ENCODE measurements at regions not wholly inside any gene's neighbourhood (a gene's known extent, or its start where the extent isn't known, plus 50 kb on each side); places are given as distances from the start of the nearest gene placed in this dataset.

- H3K36me3 ChIP-seq (replicated peaks in 1 of 2; ENCODE audit: insufficient read depth in 1 of 2, low read depth in 2 of 2): no peaks in the 10 kb centered on the region
- no peaks in the 10 kb centered on the region for H3K9me3 ChIP-seq
- DNase-seq: no peak
- no peak overlapping the region for H3K27ac ChIP-seq
- TF ChIP-seq, protein P1, sequence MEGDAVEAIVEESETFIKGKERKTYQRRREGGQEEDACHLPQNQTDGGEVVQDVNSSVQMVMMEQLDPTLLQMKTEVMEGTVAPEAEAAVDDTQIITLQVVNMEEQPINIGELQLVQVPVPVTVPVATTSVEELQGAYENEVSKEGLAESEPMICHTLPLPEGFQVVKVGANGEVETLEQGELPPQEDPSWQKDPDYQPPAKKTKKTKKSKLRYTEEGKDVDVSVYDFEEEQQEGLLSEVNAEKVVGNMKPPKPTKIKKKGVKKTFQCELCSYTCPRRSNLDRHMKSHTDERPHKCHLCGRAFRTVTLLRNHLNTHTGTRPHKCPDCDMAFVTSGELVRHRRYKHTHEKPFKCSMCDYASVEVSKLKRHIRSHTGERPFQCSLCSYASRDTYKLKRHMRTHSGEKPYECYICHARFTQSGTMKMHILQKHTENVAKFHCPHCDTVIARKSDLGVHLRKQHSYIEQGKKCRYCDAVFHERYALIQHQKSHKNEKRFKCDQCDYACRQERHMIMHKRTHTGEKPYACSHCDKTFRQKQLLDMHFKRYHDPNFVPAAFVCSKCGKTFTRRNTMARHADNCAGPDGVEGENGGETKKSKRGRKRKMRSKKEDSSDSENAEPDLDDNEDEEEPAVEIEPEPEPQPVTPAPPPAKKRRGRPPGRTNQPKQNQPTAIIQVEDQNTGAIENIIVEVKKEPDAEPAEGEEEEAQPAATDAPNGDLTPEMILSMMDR (IDR thresholded peaks at IDR 0.05): no peak
- no peak for TF ChIP-seq POLR2A (IDR thresholded peaks at IDR 0.05)
- no peak for ATAC-seq
- no peaks in the 10 kb centered on the region for H3K27me3 ChIP-seq
- WGBS, 2 donors: 31 to 50% methylated on average over 1 of the region's 1 CpG
- H3K4me1 ChIP-seq: no peaks in the 10 kb centered on the region
- intact Hi-C loops (cut with DNase I): no loop called here
- H3K4me3 ChIP-seq: no peak overlapping the region
These were observed 484.5 kb downstream of the TDRD3 start for GRCh38 chr13:60881507-60881906.

GRCh38 chr13:60873116-60873515 is 476.1 kb downstream of the TDRD3 start:
- DNase-seq (no peak), ATAC-seq (no peak)
- intact Hi-C loops (cut with DNase I): no loop called here
- Histone ChIP-seq H3K36me3 (replicated peaks in 1 of 2; ENCODE audit: insufficient read depth in 1 of 2, low read depth in 2 of 2) (no peaks in the 10 kb centered on the region), H3K4me1 (no peaks in the 10 kb centered on the region), H3K9me3 (no peaks in the 10 kb centered on the region), H3K27ac (no peak overlapping the region), H3K4me3 (no peak overlapping the region), H3K27me3 (no peaks in the 10 kb centered on the region)
- 39 to 53% methylated on average over 2 of the region's 2 CpGs for WGBS, 2 donors
- TF ChIP-seq, protein P1 (IDR thresholded peaks at IDR 0.05): no peak
- no peak for TF ChIP-seq POLR2A (IDR thresholded peaks at IDR 0.05)

- Histone ChIP-seq H3K4me1 (no peaks in the 10 kb centered on the region), H3K36me3 (replicated peaks in 1 of 2; ENCODE audit: insufficient read depth in 1 of 2, low read depth in 2 of 2) (no peaks in the 10 kb centered on the region), H3K27ac (no peak overlapping the region), H3K4me3 (no peak overlapping the region), H3K9me3 (no peaks in the 10 kb centered on the region), H3K27me3 (no peaks in the 10 kb centered on the region)
- 62 to 63% methylated on average over 6 to 7 of the region's 7 CpGs for WGBS, 2 donors
- no peak for DNase-seq
- TF ChIP-seq POLR2A (IDR thresholded peaks at IDR 0.05): no peak
- TF ChIP-seq, protein P1 (IDR thresholded peaks at IDR 0.05): no peak
- no peak for ATAC-seq
- intact Hi-C loops (cut with DNase I): no loop called here
These were observed 473.1 kb downstream of the TDRD3 start for GRCh38 chr13:60869941-60870613.

DNA sequence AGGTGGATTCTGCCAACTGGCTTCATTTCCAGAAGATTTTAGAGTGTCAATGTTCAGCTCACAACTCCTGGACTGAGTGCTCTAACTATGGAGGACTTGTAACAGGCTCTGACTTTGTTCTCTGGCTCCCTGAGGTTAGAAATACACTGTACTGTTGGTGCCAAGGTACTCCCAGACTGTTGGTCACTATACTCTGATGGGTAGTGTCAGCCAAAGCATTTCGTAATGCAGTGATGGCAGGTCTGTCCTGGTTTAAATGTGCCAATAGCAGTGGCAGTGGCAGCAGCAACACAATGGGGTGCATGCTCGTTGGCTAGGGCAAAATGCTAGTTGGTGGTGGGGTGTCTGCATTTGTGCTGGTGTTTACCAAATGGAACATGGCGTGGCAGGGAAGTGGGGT is 472.2 kb downstream of the TDRD3 start:
- H3K27me3 ChIP-seq: no peaks in the 10 kb centered on the region
- no peak overlapping the region for H3K27ac ChIP-seq
- no peak for TF ChIP-seq POLR2A (IDR thresholded peaks at IDR 0.05)
- TF ChIP-seq, protein P1 (IDR thresholded peaks at IDR 0.05): no peak
- DNase-seq: no peak
- H3K9me3 ChIP-seq: no peaks in the 10 kb centered on the region
- intact Hi-C loops (cut with DNase I): no loop called here
- 41 to 70% methylated on average over 3 of the region's 3 CpGs for WGBS, 2 donors
- H3K36me3 ChIP-seq (replicated peaks in 1 of 2; ENCODE audit: insufficient read depth in 1 of 2, low read depth in 2 of 2): no peaks in the 10 kb centered on the region
- no peak overlapping the region for H3K4me3 ChIP-seq
- no peak for ATAC-seq
- no peaks in the 10 kb centered on the region for H3K4me1 ChIP-seq

DNA sequence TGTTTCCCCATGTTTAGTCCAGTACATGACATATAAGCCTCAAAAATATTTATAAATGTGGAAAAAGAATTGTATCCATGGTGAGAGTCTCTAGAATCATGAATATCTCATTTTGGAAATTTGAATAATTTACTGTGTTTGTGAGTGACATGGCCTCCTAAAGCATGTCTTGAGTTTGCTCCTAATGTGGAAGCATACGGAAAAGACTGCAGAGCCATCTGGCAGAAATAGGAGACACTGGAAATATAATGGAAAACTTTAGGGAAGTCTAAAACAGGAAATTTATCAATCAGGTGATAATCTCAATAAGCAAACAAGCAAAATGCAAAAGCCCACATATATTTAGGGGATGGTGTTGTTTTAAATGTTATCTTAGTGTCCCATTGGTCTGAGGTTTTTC is 465.0 kb downstream of the TDRD3 start:
- ATAC-seq (no peak), DNase-seq (no peak)
- Histone ChIP-seq H3K27me3 (no peaks in the 10 kb centered on the region), H3K36me3 (replicated peaks in 1 of 2; ENCODE audit: insufficient read depth in 1 of 2, low read depth in 2 of 2) (no peaks in the 10 kb centered on the region), H3K9me3 (no peaks in the 10 kb centered on the region), H3K27ac (no peak overlapping the region), H3K4me1 (no peaks in the 10 kb centered on the region), H3K4me3 (no peak overlapping the region)
- intact Hi-C loops (cut with DNase I): no loop called here
- WGBS, 2 donors: 62 to 87% methylated on average over 1 of the region's 1 CpG
- TF ChIP-seq POLR2A (IDR thresholded peaks at IDR 0.05): no peak
- TF ChIP-seq, protein P1 (IDR thresholded peaks at IDR 0.05): no peak

All from body of pancreas (tissue), 4 donors.